Stimulated activated CD4-positive, alpha-beta T cell treated with anti-CD3 and anti-CD28 coated beads, Interleukin-1b, Interleukin-23, amount 100 ng/mL, for 24 hours (primary cell): ENCODE measurements at regions not wholly inside any gene's neighbourhood (a gene's known extent, or its start where the extent isn't known, plus 50 kb on each side); places are given as distances from the start of the nearest gene placed in this dataset.
"Not testable (repeated sequence)": the region's sequence is repeated elsewhere in the genome, so short reads cannot be mapped to it uniquely, and the experiment has no call there.

Source experiments
- DNase-seq, 4 experiments: peaks; one replicate each; pipeline ENCODE4 v3.0.0-alpha.2; 2020; ENCODE audit warnings: low read depth in 4 of 4, low spot score in 1 of 4

DNA sequence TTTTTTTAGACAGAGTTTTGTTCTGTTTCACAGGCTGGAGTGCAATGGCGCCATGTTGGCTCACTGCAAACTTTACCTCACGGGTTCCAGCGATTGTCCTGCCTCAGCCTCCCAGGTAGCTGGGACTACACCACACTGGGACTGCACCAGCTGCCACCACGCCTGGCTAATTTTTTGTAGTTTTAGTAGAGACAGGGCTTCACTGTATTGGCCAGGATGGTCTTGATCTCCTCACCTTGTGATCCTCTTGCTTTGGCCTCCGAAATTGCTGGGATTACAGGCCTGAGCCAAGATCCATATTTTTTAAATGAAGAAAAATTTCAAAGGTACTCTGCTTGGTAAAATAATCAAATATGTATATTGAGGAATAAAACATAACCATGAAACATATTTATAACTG lies 195.8 kb upstream of the TPTE start:
- peak in 1 of 4 experiments; percentile 21 for DNase-seq

- not testable (repeated sequence) for DNase-seq
Observed at GRCh38 chr21:10326146-10326545, 195.2 kb upstream of the TPTE start.

DNA sequence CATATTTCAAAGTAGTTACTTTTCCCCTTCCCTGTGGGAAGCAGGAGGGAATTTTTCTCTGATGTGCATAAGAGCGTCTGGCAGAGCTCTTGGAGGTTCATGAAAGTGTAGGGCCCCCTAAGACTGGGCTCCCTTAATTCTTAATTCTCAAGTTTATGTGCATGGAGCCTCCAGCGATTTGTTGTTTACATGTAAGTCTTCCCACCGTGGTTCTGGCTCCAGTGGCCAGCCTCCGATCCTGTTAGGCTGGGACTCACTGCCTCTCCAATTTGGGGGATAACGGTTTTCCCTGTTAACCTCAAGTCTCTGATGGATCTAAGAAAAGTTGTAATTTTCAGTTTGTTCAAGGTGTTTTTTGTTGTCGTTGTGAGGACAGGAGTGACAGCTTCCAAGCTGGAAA lies 192.7 kb upstream of the TPTE start:
- not testable (repeated sequence) for DNase-seq

DNA sequence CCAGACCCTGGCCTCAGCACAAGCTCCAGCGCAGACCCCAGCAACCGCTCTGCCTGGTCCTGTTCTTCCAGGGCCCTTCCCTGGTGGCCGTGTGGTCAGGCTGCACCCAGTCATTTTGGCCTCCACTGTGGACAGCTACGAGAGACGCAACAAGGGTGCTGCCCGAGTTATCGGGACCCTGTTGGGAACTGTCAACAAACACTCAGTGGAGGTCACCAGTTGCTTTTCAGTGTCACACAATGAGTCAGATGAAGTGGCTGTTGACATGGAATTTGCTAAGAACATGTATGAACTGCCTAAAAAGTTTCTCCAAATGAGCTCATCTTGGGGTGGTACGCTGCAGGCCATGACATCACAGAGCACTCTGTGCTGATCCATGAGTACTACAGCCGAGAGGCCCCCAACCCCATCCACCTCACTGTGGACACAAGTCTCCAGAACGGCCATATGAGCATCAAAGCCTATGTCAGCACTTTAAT lies 190.7 kb upstream of the TPTE start:
- DNase-seq = not testable (repeated sequence)

DNA sequence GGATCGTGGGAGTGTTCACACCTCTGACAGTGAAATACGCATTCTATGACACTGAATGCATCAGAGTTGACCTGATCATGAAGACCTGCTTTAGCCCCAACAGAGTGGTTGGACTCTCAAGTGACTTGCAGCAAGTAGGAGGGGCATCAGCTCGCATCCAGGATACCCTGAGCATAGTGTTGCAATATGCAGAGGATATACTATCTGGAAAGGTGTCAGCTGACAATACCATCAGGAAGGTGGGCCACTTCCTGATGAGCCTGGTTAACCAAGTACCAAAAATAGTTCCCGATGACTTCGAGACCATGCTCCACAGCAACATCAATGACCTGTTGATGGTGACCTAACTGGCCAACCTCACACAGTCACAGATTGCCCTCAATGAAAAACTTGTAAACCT lies 190.2 kb upstream of the TPTE start:
- not testable (repeated sequence) for DNase-seq

DNA sequence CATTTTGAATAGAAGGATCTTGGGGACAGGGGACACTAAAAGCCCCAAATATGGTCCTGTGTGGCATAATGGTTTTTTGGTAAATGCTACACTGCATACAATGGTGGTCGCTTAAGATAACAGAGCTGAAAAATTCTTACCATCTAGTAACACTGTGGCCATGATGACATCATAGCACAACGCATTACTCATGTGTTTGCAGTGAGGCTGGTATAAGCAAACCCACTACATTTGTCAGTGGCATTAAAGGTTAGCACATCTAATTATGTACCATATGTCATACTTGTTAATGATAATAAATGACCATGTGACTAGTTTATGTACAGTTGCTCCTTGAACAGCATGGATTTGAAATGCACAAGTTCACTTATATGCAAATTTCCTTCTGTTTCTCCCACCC lies 188.4 kb upstream of the TPTE start:
- DNase-seq = not testable (repeated sequence)

- DNase-seq = not testable (repeated sequence)
Observed at GRCh38 chr21:10334391-10334790, 187.0 kb upstream of the TPTE start.

- not testable (repeated sequence) for DNase-seq
Observed at GRCh38 chr21:10342261-10342956, 179.0 kb upstream of the TPTE start.

DNA sequence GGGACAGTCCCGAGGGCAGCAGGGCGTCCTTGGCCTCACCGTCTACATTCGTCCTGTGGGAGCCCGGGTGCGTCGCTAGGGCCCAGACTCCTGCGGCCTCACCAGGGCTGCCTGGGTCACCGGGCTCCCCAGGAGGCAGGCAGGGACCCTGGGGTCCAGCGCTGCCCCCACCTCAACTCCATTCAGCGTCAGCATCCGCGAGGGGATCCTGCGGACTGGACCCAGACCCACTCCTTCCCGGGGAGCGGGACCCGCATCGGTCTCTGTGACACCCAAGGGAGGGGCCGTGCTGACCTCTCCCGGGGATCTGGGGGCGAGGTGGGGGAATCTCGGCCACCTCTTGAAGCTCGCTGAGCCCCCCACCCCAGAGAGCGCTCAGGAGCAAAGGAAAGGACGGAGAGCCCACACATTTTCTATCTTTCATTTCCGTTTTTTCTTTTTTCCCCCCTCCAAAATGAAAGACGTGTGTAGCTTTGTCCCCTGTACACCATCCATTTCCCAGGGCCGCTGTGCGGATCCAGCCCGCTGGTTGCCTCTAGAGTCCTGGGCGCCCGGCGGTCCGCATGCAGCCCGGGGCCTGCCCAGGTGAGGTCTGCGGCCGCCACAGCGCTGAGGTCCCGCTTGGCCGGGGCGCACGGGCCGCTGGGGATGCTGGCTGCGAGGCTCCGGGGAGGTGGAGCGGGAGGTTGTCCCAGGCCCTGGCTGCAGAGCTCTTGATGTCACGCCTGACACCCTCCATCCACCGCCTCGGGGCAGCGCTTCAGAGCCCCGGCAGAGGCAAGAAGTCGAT lies 178.0 kb upstream of the TPTE start:
- not testable (repeated sequence) for DNase-seq

GRCh38 chr21:10344266-10344665 lies 177.1 kb upstream of the TPTE start:
- not testable (repeated sequence) for DNase-seq

DNA sequence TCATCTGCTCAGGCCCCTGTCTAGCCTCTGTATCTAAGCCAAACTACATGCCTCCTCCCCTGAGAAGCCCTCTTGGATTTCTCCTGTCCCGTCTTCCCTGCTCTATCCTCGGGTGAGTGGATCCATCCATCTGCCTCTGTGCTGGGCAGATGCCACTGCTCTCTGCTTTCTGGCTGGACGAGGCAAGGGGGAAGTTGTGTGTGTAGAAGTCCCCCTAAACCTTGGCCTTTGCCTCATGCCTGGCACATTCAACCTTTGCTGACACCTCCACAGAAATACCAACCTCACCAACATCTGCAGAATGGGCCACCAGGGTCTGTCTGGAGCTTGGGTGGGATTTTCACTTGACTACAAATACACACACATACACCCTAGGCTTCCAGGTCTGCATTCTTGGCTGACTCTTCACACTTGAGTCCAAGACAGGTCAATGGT lies 176.2 kb upstream of the TPTE start:
- not testable (repeated sequence) for DNase-seq

DNA sequence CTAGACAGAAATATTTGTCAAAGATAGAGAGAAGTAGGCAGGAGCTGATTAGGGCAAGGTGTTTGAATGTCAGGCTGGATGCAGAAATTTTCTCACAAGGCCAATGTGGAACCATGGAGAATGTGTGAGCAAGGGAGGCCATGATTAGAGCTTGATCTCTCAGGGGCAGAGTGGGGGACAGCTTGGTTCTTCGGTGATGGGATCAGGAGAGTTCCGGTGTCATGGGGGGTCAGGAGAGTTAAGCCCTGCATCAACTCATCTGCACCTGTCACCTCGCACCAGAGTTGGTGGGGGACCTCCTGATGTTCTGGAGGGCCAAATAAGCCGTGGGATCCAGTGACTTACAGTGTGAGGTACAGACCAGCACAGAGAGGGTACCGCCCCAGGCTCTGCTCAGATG lies 175.1 kb upstream of the TPTE start:
- DNase-seq = not testable (repeated sequence)

- DNase-seq = not testable (repeated sequence)
Observed at GRCh38 chr21:10346933-10347615, 174.3 kb upstream of the TPTE start.

- not testable (repeated sequence) for DNase-seq
Observed at GRCh38 chr21:10347675-10348074, 173.7 kb upstream of the TPTE start.

DNA sequence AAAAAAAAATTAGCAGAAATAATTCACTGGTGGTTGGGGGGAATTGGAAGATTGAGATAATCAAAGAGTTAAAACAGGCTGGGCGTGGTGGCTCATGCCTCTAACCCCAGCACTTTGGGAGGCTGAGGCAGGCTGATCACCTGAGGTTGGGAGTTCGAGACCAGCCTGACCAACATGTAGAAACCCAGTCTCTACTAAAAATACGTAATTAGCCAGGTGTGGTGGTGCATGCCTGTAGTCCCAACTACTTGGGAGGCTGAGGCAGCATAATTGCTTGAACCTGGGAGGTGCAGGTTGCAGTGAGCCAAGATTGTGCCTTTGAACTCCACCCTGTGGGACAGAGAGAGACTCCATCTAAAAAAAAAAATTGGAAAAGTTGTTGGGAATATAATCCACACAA lies 173.2 kb upstream of the TPTE start:
- DNase-seq = not testable (repeated sequence)

DNA sequence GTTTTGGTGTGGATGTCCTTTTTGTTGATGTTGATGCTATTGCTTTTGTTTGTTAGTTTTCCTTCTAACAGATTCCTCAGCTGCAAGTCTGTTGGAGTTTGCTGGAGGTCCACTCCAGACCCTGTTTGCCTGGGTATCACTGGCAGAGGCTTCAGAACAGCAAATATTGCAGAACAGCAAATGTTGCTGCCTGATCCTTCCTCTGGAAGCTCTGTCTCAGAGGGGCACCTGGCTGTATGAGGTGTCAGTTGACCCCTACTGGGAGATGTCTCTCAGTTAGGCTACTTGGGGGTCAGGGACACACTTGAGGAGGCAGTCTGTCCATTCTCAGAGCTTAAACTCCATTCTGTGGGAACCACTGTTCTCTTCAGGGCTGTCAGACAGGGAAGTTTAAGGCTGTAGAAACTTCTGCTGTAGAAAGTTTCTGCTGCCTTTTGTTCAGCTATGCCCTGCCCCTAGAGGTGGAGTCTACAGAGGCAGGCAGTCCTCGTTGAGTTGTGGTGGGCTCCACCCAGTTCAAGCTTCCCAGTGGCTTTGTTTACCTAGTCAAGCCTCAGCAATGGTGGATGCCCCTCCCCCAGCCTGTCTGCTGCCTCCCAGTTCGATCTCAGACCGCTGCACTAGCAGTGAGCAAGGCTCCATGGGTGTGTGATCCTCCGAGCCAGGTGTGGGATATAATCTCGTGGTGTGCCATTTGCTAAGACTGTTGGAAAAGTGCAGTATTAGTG lies 166.4 kb upstream of the TPTE start:
- not testable (repeated sequence) for DNase-seq

GRCh38 chr21:10359120-10359519 lies 162.3 kb upstream of the TPTE start:
- not testable (repeated sequence) for DNase-seq

DNA sequence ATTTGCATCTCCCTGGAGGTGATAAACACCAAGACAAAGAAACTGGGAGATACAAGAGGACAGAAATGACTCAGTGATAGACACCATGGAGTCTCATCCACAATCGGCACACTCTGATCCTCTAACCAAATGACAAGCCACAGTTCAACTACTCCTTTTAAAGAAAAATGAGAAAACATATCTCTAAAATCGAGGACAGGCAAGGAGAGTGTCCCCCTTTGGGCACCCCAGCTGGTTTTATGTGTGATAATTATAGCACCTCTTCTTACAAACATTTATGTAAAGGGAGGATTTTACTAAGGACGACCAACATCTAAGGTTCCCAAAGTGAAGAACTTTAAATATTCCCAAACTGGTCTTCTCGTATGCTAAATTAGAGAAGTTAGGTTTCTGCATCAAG lies 161.5 kb upstream of the TPTE start:
- not testable (repeated sequence) for DNase-seq

GRCh38 chr21:10361214-10361736 lies 160.1 kb upstream of the TPTE start:
- not testable (repeated sequence) for DNase-seq

DNA sequence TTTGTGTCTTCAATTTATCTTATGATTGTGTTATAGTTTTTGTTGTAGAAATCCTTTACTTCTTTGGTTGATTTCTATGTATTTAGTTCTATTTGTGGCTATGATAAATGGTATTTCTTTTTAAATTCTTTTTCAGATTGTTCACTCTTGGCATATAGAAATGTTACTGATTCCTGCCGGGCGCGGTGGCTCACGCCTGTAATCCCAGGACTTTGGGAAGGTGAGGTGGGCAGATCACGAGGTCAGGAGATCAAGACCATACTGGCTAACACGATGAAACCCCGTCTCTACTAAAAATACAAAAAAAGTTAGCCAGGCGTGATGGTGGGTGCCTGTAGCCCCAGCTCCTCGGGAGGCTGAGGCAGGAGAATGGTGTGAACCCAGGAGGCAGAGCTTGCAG lies 158.6 kb upstream of the TPTE start:
- not testable (repeated sequence) for DNase-seq

GRCh38 chr21:10363321-10363720 lies 158.1 kb upstream of the TPTE start:
- not testable (repeated sequence) for DNase-seq
